ENCODE measurements at regions not wholly inside any gene's neighbourhood (a gene's known extent, or its start where the extent isn't known, plus 50 kb on each side); places are given as distances from the start of the nearest gene placed in this dataset.

GRCh38 chr1:55702064-55702463 is 486.9 kb upstream of the USP24 start:
- no peak overlapping the region for H2BK15ac ChIP-seq (ENCODE audit: low read length)
- H3K27me3 ChIP-seq (ENCODE audit: control insufficient read depth in 3 of 3, insufficient read depth in 3 of 3, low read depth in 1 of 3, low read length in 3 of 3): no peaks in the 10 kb centered on the region
- H3K4me2 ChIP-seq (ENCODE audit: insufficient read depth, low read length, poor library complexity, severe bottlenecking): no peak overlapping the region
- H2BK12ac ChIP-seq (ENCODE audit: low read length): no peak overlapping the region
- H4K8ac ChIP-seq (ENCODE audit: low read depth, low read length): no peak overlapping the region
- no peaks in the 10 kb centered on the region for H3K4me1 ChIP-seq (ENCODE audit: control insufficient read depth in 2 of 2, insufficient read depth in 1 of 2, low read depth in 1 of 2, low read length in 2 of 2)
- no peak overlapping the region for H3K27ac ChIP-seq (replicated peaks; ENCODE audit: low read length)
- H3K4ac ChIP-seq (ENCODE audit: low read length): no peak overlapping the region
- no CpG with 5 or more reads among the region's 1 CpG for WGBS, 2 donors (ENCODE audit: extremely low coverage in 2 of 2, insufficient read length in 2 of 2, insufficient replicate concordance in 1 of 2)
- H3K23ac ChIP-seq (ENCODE audit: low read depth, low read length, poor library complexity): no peak overlapping the region
- no peaks in the 10 kb centered on the region for H3K9me3 ChIP-seq (replicated peaks in 1 of 2; ENCODE audit: control insufficient read depth in 2 of 2, insufficient read depth in 1 of 2, low read depth in 1 of 2, low read length in 2 of 2)
- H4K91ac ChIP-seq (ENCODE audit: low read depth, low read length, poor library complexity): no peak overlapping the region
- H2AK5ac ChIP-seq (ENCODE audit: low read depth, low read length): no peak overlapping the region
- no peak overlapping the region for H3K18ac ChIP-seq (ENCODE audit: low read length)
- no peaks in the 10 kb centered on the region for H3K79me1 ChIP-seq (ENCODE audit: low read depth, low read length)
- H2BK120ac ChIP-seq (ENCODE audit: low read depth, low read length): no peak overlapping the region
- no peak overlapping the region for H3K4me3 ChIP-seq (ENCODE audit: low read length in 2 of 2)
- H2AFZ ChIP-seq (ENCODE audit: low read length): no peak overlapping the region
- no peaks in the 10 kb centered on the region for H3K36me3 ChIP-seq (replicated peaks in 1 of 2; ENCODE audit: control insufficient read depth in 2 of 2, insufficient read depth in 2 of 2, low read length in 2 of 2)
- H3K9ac ChIP-seq (ENCODE audit: low read depth, low read length, poor library complexity): no peak overlapping the region
- H3K14ac ChIP-seq (ENCODE audit: low read length): no peak overlapping the region
- no peak for DNase-seq (ENCODE audit: low spot score)
- no peak overlapping the region for H2BK5ac ChIP-seq (ENCODE audit: low read length)

- H3K27me3 ChIP-seq (ENCODE audit: control insufficient read depth in 3 of 3, insufficient read depth in 3 of 3, low read depth in 1 of 3, low read length in 3 of 3): no peaks in the 10 kb centered on the region
- H3K9me3 ChIP-seq (replicated peaks in 1 of 2; ENCODE audit: control insufficient read depth in 2 of 2, insufficient read depth in 1 of 2, low read depth in 1 of 2, low read length in 2 of 2): no peaks in the 10 kb centered on the region
- H3K4me3 ChIP-seq (ENCODE audit: low read length in 2 of 2): no peak overlapping the region
- DNase-seq (ENCODE audit: low spot score): no peak
- no peak overlapping the region for H3K4ac ChIP-seq (ENCODE audit: low read length)
- no peak overlapping the region for H3K27ac ChIP-seq (replicated peaks; ENCODE audit: low read length)
- H3K18ac ChIP-seq (ENCODE audit: low read length): no peak overlapping the region
- H3K36me3 ChIP-seq (replicated peaks in 1 of 2; ENCODE audit: control insufficient read depth in 2 of 2, insufficient read depth in 2 of 2, low read length in 2 of 2): no peaks in the 10 kb centered on the region
- H4K91ac ChIP-seq (ENCODE audit: low read depth, low read length, poor library complexity): no peak overlapping the region
- H2BK15ac ChIP-seq (ENCODE audit: low read length): no peak overlapping the region
- no peak overlapping the region for H3K4me2 ChIP-seq (ENCODE audit: insufficient read depth, low read length, poor library complexity, severe bottlenecking)
- no peak overlapping the region for H3K23ac ChIP-seq (ENCODE audit: low read depth, low read length, poor library complexity)
- no peak overlapping the region for H3K14ac ChIP-seq (ENCODE audit: low read length)
- H3K4me1 ChIP-seq (ENCODE audit: control insufficient read depth in 2 of 2, insufficient read depth in 1 of 2, low read depth in 1 of 2, low read length in 2 of 2): no peaks in the 10 kb centered on the region
- no peaks in the 10 kb centered on the region for H3K79me1 ChIP-seq (ENCODE audit: low read depth, low read length)
- H2BK12ac ChIP-seq (ENCODE audit: low read length): no peak overlapping the region
- H2BK120ac ChIP-seq (ENCODE audit: low read depth, low read length): no peak overlapping the region
- H4K8ac ChIP-seq (ENCODE audit: low read depth, low read length): no peak overlapping the region
- H3K9ac ChIP-seq (ENCODE audit: low read depth, low read length, poor library complexity): no peak overlapping the region
- no peak overlapping the region for H2AFZ ChIP-seq (ENCODE audit: low read length)
- no CpG with 5 or more reads among the region's 2 CpGs for WGBS, 2 donors (ENCODE audit: extremely low coverage in 2 of 2, insufficient read length in 2 of 2, insufficient replicate concordance in 1 of 2)
- no peak overlapping the region for H2BK5ac ChIP-seq (ENCODE audit: low read length)
- no peak overlapping the region for H2AK5ac ChIP-seq (ENCODE audit: low read depth, low read length)
These were observed 485.4 kb upstream of the USP24 start for GRCh38 chr1:55700359-55701130.

GRCh38 chr1:55699228-55699627 is 484.1 kb upstream of the USP24 start:
- H3K4ac ChIP-seq (ENCODE audit: low read length): no peak overlapping the region
- H2BK5ac ChIP-seq (ENCODE audit: low read length): no peak overlapping the region
- no peak overlapping the region for H3K4me3 ChIP-seq (ENCODE audit: low read length in 2 of 2)

DNA sequence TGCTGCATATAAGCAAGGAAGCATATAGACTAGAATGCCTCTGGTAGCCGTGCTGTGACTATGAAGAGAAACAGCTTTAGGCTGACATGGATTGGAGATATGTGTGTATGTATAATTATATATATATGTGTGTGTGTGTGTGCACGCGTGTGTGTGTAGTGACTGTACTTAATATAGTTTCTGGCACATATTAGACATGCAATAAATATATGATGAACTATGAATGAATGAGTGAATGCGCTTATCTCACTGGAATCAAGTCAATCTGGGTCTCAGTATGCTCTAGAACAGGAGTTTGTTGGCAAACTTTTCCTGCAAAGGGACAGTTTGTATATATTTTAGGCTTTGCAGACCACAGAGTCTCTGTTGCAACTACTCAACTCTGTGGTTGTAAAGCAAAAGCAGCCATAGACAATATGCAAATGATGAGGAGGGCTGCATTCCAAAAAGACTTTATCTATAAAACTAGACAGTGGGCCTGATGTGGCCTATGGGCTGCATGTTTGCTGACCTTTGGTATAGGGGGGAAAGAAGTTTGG is 482.9 kb upstream of the USP24 start:
- no peak overlapping the region for H4K8ac ChIP-seq (ENCODE audit: low read depth, low read length)
- no peak overlapping the region for H3K4me3 ChIP-seq (ENCODE audit: low read length in 2 of 2)
- H3K23ac ChIP-seq (ENCODE audit: low read depth, low read length, poor library complexity): no peak overlapping the region
- H2BK120ac ChIP-seq (ENCODE audit: low read depth, low read length): no peak overlapping the region
- no peak for DNase-seq (ENCODE audit: low spot score)
- no peaks in the 10 kb centered on the region for H3K36me3 ChIP-seq (replicated peaks in 1 of 2; ENCODE audit: control insufficient read depth in 2 of 2, insufficient read depth in 2 of 2, low read length in 2 of 2)
- H3K27ac ChIP-seq (replicated peaks; ENCODE audit: low read length): no peak overlapping the region
- H2BK15ac ChIP-seq (ENCODE audit: low read length): no peak overlapping the region
- no peak overlapping the region for H2BK12ac ChIP-seq (ENCODE audit: low read length)
- H3K4me2 ChIP-seq (ENCODE audit: insufficient read depth, low read length, poor library complexity, severe bottlenecking): no peak overlapping the region
- no peaks in the 10 kb centered on the region for H3K9me3 ChIP-seq (replicated peaks in 1 of 2; ENCODE audit: control insufficient read depth in 2 of 2, insufficient read depth in 1 of 2, low read depth in 1 of 2, low read length in 2 of 2)
- H2BK5ac ChIP-seq (ENCODE audit: low read length): no peak overlapping the region
- no peak overlapping the region for H3K4ac ChIP-seq (ENCODE audit: low read length)
- no peak overlapping the region for H3K14ac ChIP-seq (ENCODE audit: low read length)
- no peak overlapping the region for H4K91ac ChIP-seq (ENCODE audit: low read depth, low read length, poor library complexity)
- H3K79me1 ChIP-seq (ENCODE audit: low read depth, low read length): no peaks in the 10 kb centered on the region
- H2AFZ ChIP-seq (ENCODE audit: low read length): no peak overlapping the region
- H3K9ac ChIP-seq (ENCODE audit: low read depth, low read length, poor library complexity): no peak overlapping the region
- no CpG with 5 or more reads among the region's 4 CpGs for WGBS, 2 donors (ENCODE audit: extremely low coverage in 2 of 2, insufficient read length in 2 of 2, insufficient replicate concordance in 1 of 2)
- no peaks in the 10 kb centered on the region for H3K27me3 ChIP-seq (ENCODE audit: control insufficient read depth in 3 of 3, insufficient read depth in 3 of 3, low read depth in 1 of 3, low read length in 3 of 3)
- no peaks in the 10 kb centered on the region for H3K4me1 ChIP-seq (ENCODE audit: control insufficient read depth in 2 of 2, insufficient read depth in 1 of 2, low read depth in 1 of 2, low read length in 2 of 2)
- H3K18ac ChIP-seq (ENCODE audit: low read length): no peak overlapping the region
- no peak overlapping the region for H2AK5ac ChIP-seq (ENCODE audit: low read depth, low read length)

More at GRCh38 chr1:55699228-55699627, 484.1 kb upstream of the USP24 start:
- Histone ChIP-seq H2BK15ac (ENCODE audit: low read length) (no peak overlapping the region), H4K91ac (ENCODE audit: low read depth, low read length, poor library complexity) (no peak overlapping the region), H3K4me1 (ENCODE audit: control insufficient read depth in 2 of 2, insufficient read depth in 1 of 2, low read depth in 1 of 2, low read length in 2 of 2) (no peaks in the 10 kb centered on the region), H3K27me3 (ENCODE audit: control insufficient read depth in 3 of 3, insufficient read depth in 3 of 3, low read depth in 1 of 3, low read length in 3 of 3) (no peaks in the 10 kb centered on the region), H3K79me1 (ENCODE audit: low read depth, low read length) (no peaks in the 10 kb centered on the region), H3K23ac (ENCODE audit: low read depth, low read length, poor library complexity) (no peak overlapping the region), H3K4me2 (ENCODE audit: insufficient read depth, low read length, poor library complexity, severe bottlenecking) (no peak overlapping the region), H3K9ac (ENCODE audit: low read depth, low read length, poor library complexity) (no peak overlapping the region), H2BK120ac (ENCODE audit: low read depth, low read length) (no peak overlapping the region), H3K18ac (ENCODE audit: low read length) (no peak overlapping the region), H3K27ac (replicated peaks; ENCODE audit: low read length) (no peak overlapping the region), H2BK12ac (ENCODE audit: low read length) (no peak overlapping the region), H3K9me3 (replicated peaks in 1 of 2; ENCODE audit: control insufficient read depth in 2 of 2, insufficient read depth in 1 of 2, low read depth in 1 of 2, low read length in 2 of 2) (no peaks in the 10 kb centered on the region), H2AFZ (ENCODE audit: low read length) (no peak overlapping the region), H3K36me3 (replicated peaks in 1 of 2; ENCODE audit: control insufficient read depth in 2 of 2, insufficient read depth in 2 of 2, low read length in 2 of 2) (no peaks in the 10 kb centered on the region), H2AK5ac (ENCODE audit: low read depth, low read length) (no peak overlapping the region), H4K8ac (ENCODE audit: low read depth, low read length) (no peak overlapping the region), H3K14ac (ENCODE audit: low read length) (no peak overlapping the region)
- WGBS, 2 donors (ENCODE audit: extremely low coverage in 2 of 2, insufficient read length in 2 of 2, insufficient replicate concordance in 1 of 2): 100% methylated on average over 1 of the region's 2 CpGs; no CpG with 5 or more reads in 1 of the 2 donors
- no peak for DNase-seq (ENCODE audit: low spot score)

Measured in neuronal stem cell (in vitro differentiated cells).